ENCODE measurements at regions not wholly inside any gene's neighbourhood (a gene's known extent, or its start where the extent isn't known, plus 50 kb on each side); places are given as distances from the start of the nearest gene placed in this dataset.
"Not testable (repeated sequence)": the region's sequence is repeated elsewhere in the genome, so short reads cannot be mapped to it uniquely, and the experiment has no call there.

- no peak for DNase-seq (ENCODE audit: low spot score)
Measured at GRCh38 chr6:120355822-120356221, 978.5 kb downstream of the TBC1D32 start.

- no peak for DNase-seq (ENCODE audit: low spot score)
Measured at GRCh38 chr6:120354452-120355098, 979.7 kb downstream of the TBC1D32 start.

- no peak for DNase-seq (ENCODE audit: low spot score)
Measured at GRCh38 chr6:120352491-120352890, 981.8 kb downstream of the TBC1D32 start.

GRCh38 chr6:120348926-120349325 is 985.4 kb downstream of the TBC1D32 start:
- no peak for DNase-seq (ENCODE audit: low spot score)

- no peak for DNase-seq (ENCODE audit: low spot score)
Measured at GRCh38 chr6:120328521-120328920, 979.0 kb upstream of the MAN1A1 start.

GRCh38 chr6:120320481-120321162 is 971.1 kb upstream of the MAN1A1 start:
- DNase-seq (ENCODE audit: low spot score): no peak

GRCh38 chr6:120304223-120304622 is 954.7 kb upstream of the MAN1A1 start:
- no peak for DNase-seq (ENCODE audit: low spot score)

GRCh38 chr6:120303527-120303926 is 954.0 kb upstream of the MAN1A1 start:
- DNase-seq (ENCODE audit: low spot score): no peak

GRCh38 chr6:120302041-120302440 is 952.5 kb upstream of the MAN1A1 start:
- DNase-seq (ENCODE audit: low spot score): no peak

GRCh38 chr6:120290964-120291363 is 941.4 kb upstream of the MAN1A1 start:
- DNase-seq (ENCODE audit: low spot score): no peak

GRCh38 chr6:120282005-120282404 is 932.4 kb upstream of the MAN1A1 start:
- DNase-seq (ENCODE audit: low spot score): no peak

GRCh38 chr6:120279466-120280167 is 930.1 kb upstream of the MAN1A1 start:
- DNase-seq (ENCODE audit: low spot score): no peak

- no peak for DNase-seq (ENCODE audit: low spot score)
Measured at GRCh38 chr6:120278689-120279396, 929.3 kb upstream of the MAN1A1 start.

- DNase-seq (ENCODE audit: low spot score): no peak
Measured at GRCh38 chr6:120274547-120274946, 925.0 kb upstream of the MAN1A1 start.

GRCh38 chr6:120273411-120273810 is 923.9 kb upstream of the MAN1A1 start:
- no peak for DNase-seq (ENCODE audit: low spot score)

- no peak for DNase-seq (ENCODE audit: low spot score)
Measured at GRCh38 chr6:120272038-120272437, 922.5 kb upstream of the MAN1A1 start.

- DNase-seq (ENCODE audit: low spot score): not testable (repeated sequence)
Measured at GRCh38 chr6:120268256-120268655, 918.7 kb upstream of the MAN1A1 start.

GRCh38 chr6:120262354-120262753 is 912.8 kb upstream of the MAN1A1 start:
- DNase-seq (ENCODE audit: low spot score): no peak

GRCh38 chr6:120260636-120261035 is 911.1 kb upstream of the MAN1A1 start:
- DNase-seq (ENCODE audit: low spot score): no peak

- DNase-seq (ENCODE audit: low spot score): no peak
Measured at GRCh38 chr6:120254651-120255050, 905.1 kb upstream of the MAN1A1 start.

GRCh38 chr6:120248451-120248850 is 898.9 kb upstream of the MAN1A1 start:
- DNase-seq (ENCODE audit: low spot score): no peak

GRCh38 chr6:120237221-120237620 is 887.7 kb upstream of the MAN1A1 start:
- no peak for DNase-seq (ENCODE audit: low spot score)

GRCh38 chr6:120230008-120230407 is 880.4 kb upstream of the MAN1A1 start:
- DNase-seq (ENCODE audit: low spot score): no peak

Data from SW480 (cell line).